Neural progenitor cell (in vitro differentiated cells): ENCODE measurements at regions not wholly inside any gene's neighbourhood (a gene's known extent, or its start where the extent isn't known, plus 50 kb on each side); places are given as distances from the start of the nearest gene placed in this dataset.
"Not testable (repeated sequence)": the region's sequence is repeated elsewhere in the genome, so short reads cannot be mapped to it uniquely, and the experiment has no call there.

ENCODE experiments used
- DNase-seq: peaks from one replicate; pipeline ENCODE4 v3.0.0-alpha.2; 2016; ENCODE audit warnings: low spot score
- H2AFZ ChIP-seq: fragments of 200-600 bp; sonication (generic); replicated peaks from 2 replicates; pipeline ENCODE4 v1.6.1; 2016; ENCODE audit warnings: antibody characterized with exemption
- H3F3A ChIP-seq: fragments of 200-600 bp; sonication (generic); 2 replicates; pipeline ENCODE4 v1.6.1; 2016; ENCODE audit warnings: antibody characterized with exemption, low read depth
- H3K27ac ChIP-seq: fragments of 200-600 bp; sonication (generic); 2 replicates; pipeline ENCODE4 v1.5.1; 2016; ENCODE audit warnings: mild to moderate bottlenecking
- H3K27me3 ChIP-seq: fragments of 200-600 bp; sonication (generic); 2 replicates; pipeline ENCODE4 v1.6.1; 2016; ENCODE audit warnings: mild to moderate bottlenecking, moderate library complexity
- H3K36me3 ChIP-seq: fragments of 200-600 bp; sonication (generic); 2 replicates; pipeline ENCODE4 v1.5.1; 2016
- H3K4me1 ChIP-seq: fragments of 200-600 bp; sonication (generic); 2 replicates; pipeline ENCODE4 v1.6.1; 2016; ENCODE audit warnings: mixed run types
- H3K4me2 ChIP-seq: fragments of 200-600 bp; sonication (generic); 2 replicates; pipeline ENCODE4 v1.6.1; 2016
- H3K4me3 ChIP-seq: fragments of 200-600 bp; sonication (generic); 2 replicates; pipeline ENCODE4 v1.5.1; 2016
- H3K79me2 ChIP-seq: fragments of 200-600 bp; sonication (generic); 2 replicates; pipeline ENCODE4 v1.6.1; 2016; ENCODE audit warnings: low read depth
- H3K9ac ChIP-seq: fragments of 200-600 bp; sonication (generic); 2 replicates; pipeline ENCODE4 v1.6.1; 2016
- H3K9me3 ChIP-seq: fragments of 200-600 bp; sonication (generic); 2 replicates; pipeline ENCODE4 v1.5.1; 2016; ENCODE audit warnings: low read depth
- H4K20me1 ChIP-seq: fragments of 200-600 bp; sonication (generic); 2 replicates; pipeline ENCODE4 v1.6.1; 2016; ENCODE audit warnings: low read depth
- H3K27ac Mint-ChIP-seq: 3 replicates; pipeline ENCODE4 v1.8.0; 2021; ENCODE audit warnings: mixed read lengths
- H3K27me3 Mint-ChIP-seq: 2 replicates; pipeline ENCODE4 v1.8.0; 2022; ENCODE audit warnings: low read depth, mild to moderate bottlenecking, inconsistent platforms, moderate library complexity, mixed read lengths; ENCODE audit not compliant: insufficient read depth
- H3K36me3 Mint-ChIP-seq: 3 replicates; pipeline ENCODE4 v1.8.0; 2021; ENCODE audit warnings: mixed read lengths
- H3K4me1 Mint-ChIP-seq: 3 replicates; pipeline ENCODE4 v1.8.0; 2021; ENCODE audit warnings: mixed read lengths
- H3K4me3 Mint-ChIP-seq: 3 replicates; pipeline ENCODE4 v1.8.0; 2021; ENCODE audit warnings: mild to moderate bottlenecking, moderate library complexity, mixed read lengths
- H3K9me3 Mint-ChIP-seq: 3 replicates; pipeline ENCODE4 v1.8.0; 2020; ENCODE audit warnings: mixed read lengths
- CTCF ChIP-seq: fragments of 200-600 bp; sonication (generic); IDR thresholded peaks from 2 replicates; pipeline ENCODE4 v1.5.1; 2017; ENCODE audit warnings: antibody characterized with exemption, mild to moderate bottlenecking
- EZH2 ChIP-seq: fragments of 200-600 bp; sonication (generic); IDR thresholded peaks from 2 replicates; pipeline ENCODE4 v1.6.1; 2017; ENCODE audit warnings: antibody characterized with exemption, mild to moderate bottlenecking, moderate library complexity
- EZH2phosphoT487 ChIP-seq: fragments of 200-600 bp; sonication (generic); IDR thresholded peaks from 2 replicates; pipeline ENCODE4 v1.6.1; 2017; ENCODE audit warnings: antibody characterized with exemption

- H3K36me3 Mint-ChIP-seq = peaks cover 48% of the 10 kb centered on the region
These were observed 276.9 kb upstream of the SGCG start for GRCh38 chr13:22903925-22904324.

GRCh38 chr13:22915442-22916082 lies 265.2 kb upstream of the SGCG start:
- H2AFZ ChIP-seq = peak overlapping the region; percentile 93
- H3K27me3 Mint-ChIP-seq = peaks cover 4% of the 10 kb centered on the region
- H3K9me3 Mint-ChIP-seq = peaks cover 20% of the 10 kb centered on the region
- peak overlapping the region; percentile 83 for H3K4me2 ChIP-seq
- H3K79me2 ChIP-seq = no peaks in the 10 kb centered on the region
- no peaks in the 10 kb centered on the region for H3K9me3 ChIP-seq
- peak overlapping the region; percentile 85 for H3K4me3 Mint-ChIP-seq
- peaks cover 29% of the 10 kb centered on the region for H3K36me3 Mint-ChIP-seq
- TF ChIP-seq CTCF = peak; percentile 44
- TF ChIP-seq EZH2 = no peak
- no peaks in the 10 kb centered on the region for H3K27me3 ChIP-seq
- peak overlapping the region; percentile 67 for H3K4me3 ChIP-seq
- no peak overlapping the region for H3K9ac ChIP-seq
- no peaks in the 10 kb centered on the region for H4K20me1 ChIP-seq
- DNase-seq = peak; percentile 84
- no peaks in the 10 kb centered on the region for H3K36me3 ChIP-seq
- H3K4me1 ChIP-seq = no peaks in the 10 kb centered on the region
- no peaks in the 10 kb centered on the region for H3F3A ChIP-seq
- H3K27ac Mint-ChIP-seq = no peak overlapping the region
- H3K4me1 Mint-ChIP-seq = peaks cover 10% of the 10 kb centered on the region
- no peak overlapping the region for H3K27ac ChIP-seq

More at GRCh38 chr13:22903925-22904324, 276.9 kb upstream of the SGCG start:
- H3K4me1 ChIP-seq = no peaks in the 10 kb centered on the region
- TF ChIP-seq EZH2phosphoT487 (no peak), CTCF (no peak), EZH2 (no peak)
- Mint-ChIP-seq H3K4me3 (no peak overlapping the region), H3K27ac (no peak overlapping the region), H3K27me3 (peaks cover 3% of the 10 kb centered on the region), H3K4me1 (no peaks in the 10 kb centered on the region), H3K9me3 (peaks cover 37% of the 10 kb centered on the region)
- peaks cover 4% of the 10 kb centered on the region for H3K9me3 ChIP-seq
- no peak overlapping the region for H2AFZ ChIP-seq
- no peaks in the 10 kb centered on the region for H3K27me3 ChIP-seq
- no peaks in the 10 kb centered on the region for H3K36me3 ChIP-seq
- no peak overlapping the region for H3K9ac ChIP-seq
- no peak overlapping the region for H3K4me2 ChIP-seq
- H4K20me1 ChIP-seq = no peaks in the 10 kb centered on the region
- DNase-seq = no peak
- no peaks in the 10 kb centered on the region for H3K79me2 ChIP-seq
- H3K4me3 ChIP-seq = no peak overlapping the region
- no peak overlapping the region for H3K27ac ChIP-seq
- H3F3A ChIP-seq = no peaks in the 10 kb centered on the region

GRCh38 chr13:22916276-22916675 lies 264.5 kb upstream of the SGCG start:
- Mint-ChIP-seq H3K9me3 (peaks cover 14% of the 10 kb centered on the region), H3K4me3 (peak overlapping the region; percentile 85), H3K4me1 (peaks cover 10% of the 10 kb centered on the region), H3K36me3 (peaks cover 23% of the 10 kb centered on the region)
- H3F3A ChIP-seq, H3K27ac Mint-ChIP-seq, H3K9me3 ChIP-seq, H3K9ac ChIP-seq, H3K27me3 ChIP-seq, H3K27me3 Mint-ChIP-seq, H4K20me1 ChIP-seq, H3K36me3 ChIP-seq, H3K79me2 ChIP-seq, H3K27ac ChIP-seq, H3K4me1 ChIP-seq, DNase-seq: not testable (repeated sequence)
- H3K4me3 ChIP-seq = peak overlapping the region; percentile 67
- H3K4me2 ChIP-seq = peak overlapping the region; percentile 83
- peak overlapping the region; percentile 93 for H2AFZ ChIP-seq

- Histone ChIP-seq H2AFZ (peak overlapping the region; percentile 50), H3K27ac (no peak overlapping the region), H3K4me2 (peak overlapping the region; percentile 27), H4K20me1 (no peaks in the 10 kb centered on the region), H3F3A (no peaks in the 10 kb centered on the region), H3K9me3 (no peaks in the 10 kb centered on the region), H3K9ac (no peak overlapping the region), H3K27me3 (peaks cover 4% of the 10 kb centered on the region), H3K4me3 (peak overlapping the region; percentile 28), H3K36me3 (no peaks in the 10 kb centered on the region), H3K4me1 (no peaks in the 10 kb centered on the region), H3K79me2 (no peaks in the 10 kb centered on the region)
- no peaks in the 10 kb centered on the region for H3K36me3 Mint-ChIP-seq
- H3K4me3 Mint-ChIP-seq = no peak overlapping the region
- no peaks in the 10 kb centered on the region for H3K4me1 Mint-ChIP-seq
- TF ChIP-seq EZH2phosphoT487 (no peak), CTCF (no peak), EZH2 (no peak)
- peaks cover 16% of the 10 kb centered on the region for H3K9me3 Mint-ChIP-seq
- H3K27ac Mint-ChIP-seq = no peak overlapping the region
- DNase-seq = peak; percentile 27
- H3K27me3 Mint-ChIP-seq = peaks cover 2% of the 10 kb centered on the region
These were observed 254.7 kb upstream of the SGCG start for GRCh38 chr13:22925881-22926747.
